ENCODE measurements at regions not wholly inside any gene's neighbourhood (a gene's known extent, or its start where the extent isn't known, plus 50 kb on each side); places are given as distances from the start of the nearest gene placed in this dataset.

DNA sequence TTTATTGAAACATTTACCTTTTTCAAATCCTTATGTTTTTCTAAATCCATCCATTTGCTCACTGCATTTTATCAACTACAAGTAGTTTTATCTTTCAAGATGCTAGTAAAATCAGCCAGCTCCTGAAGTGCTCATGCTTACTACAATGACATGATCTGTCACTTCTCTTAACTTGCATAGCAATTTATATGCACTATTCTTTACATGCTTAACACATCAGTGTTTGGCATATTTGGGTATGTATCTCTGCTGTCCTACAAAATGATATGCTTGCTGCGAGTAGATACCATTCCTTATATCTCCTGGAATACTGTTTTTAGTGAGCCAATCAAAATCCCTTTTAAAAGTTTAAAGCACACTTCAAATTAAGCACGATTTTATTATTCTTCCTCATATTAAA is 2726.8 kb downstream of the PCDH7 start:
- Histone ChIP-seq H2AFZ (ENCODE audit: low read length) (no peak overlapping the region), H3K23me2 (ENCODE audit: insufficient read length, low read depth, low read length, poor library complexity, severe bottlenecking) (no peaks in the 10 kb centered on the region), H4K5ac (ENCODE audit: insufficient read length, low read depth, low read length) (no peak overlapping the region), H2BK20ac (ENCODE audit: low read depth, low read length, poor library complexity, severe bottlenecking) (no peak overlapping the region), H3K4me2 (ENCODE audit: insufficient read depth, insufficient read length, low read length) (no peak overlapping the region), H2BK15ac (ENCODE audit: low read depth, low read length) (no peak overlapping the region), H3K79me1 (ENCODE audit: insufficient read depth, low read depth, low read length, poor library complexity, severe bottlenecking) (no peaks in the 10 kb centered on the region), H2BK5ac (ENCODE audit: insufficient read length, low read length) (no peak overlapping the region), H2BK12ac (ENCODE audit: insufficient read length, low read depth, low read length) (no peak overlapping the region), H4K8ac (replicated peaks; ENCODE audit: insufficient read length, low read depth, low read length) (no peak overlapping the region), H3K23ac (ENCODE audit: insufficient read length, low read depth, low read length) (no peak overlapping the region), H3K18ac (ENCODE audit: insufficient read length, low read depth, low read length) (no peak overlapping the region), H4K91ac (ENCODE audit: insufficient read length, low read depth, low read length) (no peak overlapping the region), H3K56ac (ENCODE audit: insufficient read length, low read depth, low read length) (no peak overlapping the region), H3K9me3 (ENCODE audit: control insufficient read depth, low read depth, low read length) (no peaks in the 10 kb centered on the region), H3K27ac (ENCODE audit: insufficient read length, low read depth, low read length) (no peak overlapping the region), H2AK5ac (ENCODE audit: insufficient read length, low read length) (no peak overlapping the region), H3K4me1 (ENCODE audit: insufficient read depth, low read length) (no peaks in the 10 kb centered on the region), H3T11ph (ENCODE audit: low read length) (no peak overlapping the region), H3K27me3 (ENCODE audit: insufficient read depth, low read length) (no peaks in the 10 kb centered on the region), H3K9ac (ENCODE audit: extremely low read depth, insufficient read length, low read length) (no peak overlapping the region), H2BK120ac (ENCODE audit: low read depth, low read length, poor library complexity, severe bottlenecking) (no peak overlapping the region), H3K79me2 (ENCODE audit: insufficient read depth, low read length) (no peaks in the 10 kb centered on the region), H3K4ac (ENCODE audit: low read depth, low read length) (no peak overlapping the region), H4K20me1 (ENCODE audit: control insufficient read depth, insufficient read depth, insufficient read length) (no peaks in the 10 kb centered on the region), H3K14ac (ENCODE audit: insufficient read depth, low read length) (no peak overlapping the region)
- WGBS (ENCODE audit: extremely low coverage, insufficient read length, low lambda C conversion rate), result no CpG with 5 or more reads among the region's 2 CpGs
- no peaks in the 10 kb centered on the region for H3K27me3 Mint-ChIP-seq (ENCODE audit: low read depth)
- H3K4me1 Mint-ChIP-seq, result peaks cover 13 to 16% of the 10 kb centered on the region in 2 experiments
- H3K4me3 Mint-ChIP-seq, result no peak overlapping the region
- TF ChIP-seq CTCF (conservative IDR thresholded peaks at IDR 0.05), result no peak
- H3K36me3 Mint-ChIP-seq (ENCODE audit: insufficient read depth in 1 of 3, low read depth in 3 of 3), result no peaks in the 10 kb centered on the region
- no peaks in the 10 kb centered on the region; a peak in 1 of 5 replicates for H3K9me3 Mint-ChIP-seq
- DNase-seq, result no peak
- no peak overlapping the region for H3K27ac Mint-ChIP-seq

All from H9 (cell line).